ENCODE measurements at regions not wholly inside any gene's neighbourhood (a gene's known extent, or its start where the extent isn't known, plus 50 kb on each side); places are given as distances from the start of the nearest gene placed in this dataset.

GRCh38 chr2:67845621-67846369, 217.0 kb downstream of the C1D start:
- Mint-ChIP-seq H3K36me3 (no peaks in the 10 kb centered on the region), H3K4me1 (ENCODE audit: unreplicated experiment) (peaks cover 48% of the 10 kb centered on the region), H3K9me3 (no peaks in the 10 kb centered on the region), H3K27ac (peak overlapping the region; percentile 82), H3K4me3 (peak overlapping the region; percentile 81), H3K27me3 (peaks cover 3% of the 10 kb centered on the region)
- DNase-seq (ENCODE audit: extremely low spot score, unreplicated experiment): no peak
- no peak for TF ChIP-seq CTCF (conservative IDR thresholded peaks at IDR 0.05)

- H3K36me3 Mint-ChIP-seq: no peaks in the 10 kb centered on the region
- peak overlapping the region; percentile 82 for H3K27ac Mint-ChIP-seq
Observed at GRCh38 chr2:67846370-67847070, 216.3 kb downstream of the C1D start.

GRCh38 chr2:67848551-67849285, 214.1 kb downstream of the C1D start:
- no peak overlapping the region for H3K27ac Mint-ChIP-seq
- DNase-seq (ENCODE audit: extremely low spot score, unreplicated experiment): no peak
- no peaks in the 10 kb centered on the region for H3K9me3 Mint-ChIP-seq
- H3K4me3 Mint-ChIP-seq: no peak overlapping the region
- no peaks in the 10 kb centered on the region for H3K36me3 Mint-ChIP-seq
- H3K27me3 Mint-ChIP-seq: peaks cover 5% of the 10 kb centered on the region
- no peak for TF ChIP-seq CTCF (conservative IDR thresholded peaks at IDR 0.05)
- peaks cover 35% of the 10 kb centered on the region for H3K4me1 Mint-ChIP-seq (ENCODE audit: unreplicated experiment)

More at GRCh38 chr2:67846370-67847070, 216.3 kb downstream of the C1D start:
- TF ChIP-seq CTCF (conservative IDR thresholded peaks at IDR 0.05): peak; percentile 90
- Mint-ChIP-seq H3K4me1 (ENCODE audit: unreplicated experiment) (peaks cover 48% of the 10 kb centered on the region), H3K9me3 (no peaks in the 10 kb centered on the region), H3K27me3 (peaks cover 4% of the 10 kb centered on the region), H3K4me3 (peak overlapping the region; percentile 81)
- peak; percentile 83 for DNase-seq (ENCODE audit: extremely low spot score, unreplicated experiment)

GRCh38 chr2:67851016-67851415, 211.8 kb downstream of the C1D start:
- H3K27ac Mint-ChIP-seq: no peak overlapping the region
- no peak overlapping the region for H3K4me3 Mint-ChIP-seq
- peaks cover 29% of the 10 kb centered on the region for H3K4me1 Mint-ChIP-seq (ENCODE audit: unreplicated experiment)
- peaks cover 5% of the 10 kb centered on the region for H3K27me3 Mint-ChIP-seq
- TF ChIP-seq CTCF (conservative IDR thresholded peaks at IDR 0.05): no peak
- H3K36me3 Mint-ChIP-seq: no peaks in the 10 kb centered on the region
- no peaks in the 10 kb centered on the region for H3K9me3 Mint-ChIP-seq
- DNase-seq (ENCODE audit: extremely low spot score, unreplicated experiment): no peak

GRCh38 chr2:67851956-67852824, 210.6 kb downstream of the C1D start:
- Mint-ChIP-seq H3K27me3 (peaks cover 5% of the 10 kb centered on the region), H3K4me1 (ENCODE audit: unreplicated experiment) (peaks cover 23% of the 10 kb centered on the region), H3K27ac (no peak overlapping the region), H3K9me3 (no peaks in the 10 kb centered on the region), H3K36me3 (no peaks in the 10 kb centered on the region), H3K4me3 (no peak overlapping the region)
- DNase-seq (ENCODE audit: extremely low spot score, unreplicated experiment): no peak
- TF ChIP-seq CTCF (conservative IDR thresholded peaks at IDR 0.05): no peak

Measured in type B pancreatic cell (in vitro differentiated cells).